HG02571 (cell line): ENCODE measurements at regions not wholly inside any gene's neighbourhood (a gene's known extent, or its start where the extent isn't known, plus 50 kb on each side); places are given as distances from the start of the nearest gene placed in this dataset.
"Not testable (repeated sequence)": the region's sequence is repeated elsewhere in the genome, so short reads cannot be mapped to it uniquely, and the experiment has no call there.

Source experiments
- ATAC-seq: cut with Tn5 transposase; IDR thresholded peaks from one replicate; pipeline ENCODE4 v1.9.1; 2021; ENCODE audit warnings: mild to moderate bottlenecking, moderate library complexity; ENCODE audit not compliant: unreplicated experiment

DNA sequence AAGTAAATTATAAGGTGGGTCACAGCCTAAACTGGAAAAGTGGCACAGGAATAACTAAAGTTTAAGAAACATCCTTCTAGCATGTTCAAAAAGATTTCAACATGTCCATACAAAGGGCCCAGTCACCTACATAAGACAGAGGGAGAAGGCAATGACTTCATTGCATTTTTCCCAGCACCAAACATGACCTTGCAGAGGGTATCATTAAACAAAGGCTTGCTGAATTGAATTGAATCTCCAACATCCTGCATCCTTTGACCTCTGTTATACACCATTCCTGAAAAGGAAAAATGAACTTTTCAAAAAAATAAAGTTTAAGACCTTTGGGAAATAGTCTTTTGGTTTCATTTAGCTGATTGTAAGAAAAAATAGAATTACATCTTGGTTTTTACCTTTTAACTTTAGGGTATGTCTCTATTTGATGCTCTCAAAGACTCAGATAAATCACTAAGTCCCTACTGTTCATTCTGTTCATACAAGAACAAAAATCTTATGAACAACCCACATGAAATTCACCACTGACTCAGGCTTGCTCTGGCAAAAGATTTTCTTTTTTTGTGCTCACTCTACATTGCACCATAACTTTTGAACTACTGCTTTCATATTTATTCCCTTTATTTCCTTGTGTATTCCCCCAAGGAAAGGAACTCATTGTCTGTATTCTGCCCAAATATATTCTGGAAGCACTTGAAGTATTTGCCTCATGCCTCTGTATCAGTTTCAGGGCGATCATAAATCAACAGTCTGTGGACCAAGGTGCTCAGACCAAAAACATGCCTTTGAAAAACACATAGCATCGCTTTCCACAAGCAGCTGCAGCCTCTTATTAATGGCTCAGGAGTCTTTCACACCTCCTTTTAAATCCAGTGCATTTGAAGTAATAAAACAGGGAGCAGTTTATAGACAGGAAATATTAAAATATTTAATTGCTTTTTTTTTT lies 121.7 kb downstream of the DUSP6 start:
- ATAC-seq: no peak

GRCh38 chr12:89228491-89228890 lies 123.8 kb downstream of the DUSP6 start:
- no peak for ATAC-seq

- ATAC-seq: no peak
These were observed 124.5 kb downstream of the DUSP6 start for GRCh38 chr12:89227774-89228173.

- peak; percentile 60 for ATAC-seq
These were observed 126.4 kb downstream of the DUSP6 start for GRCh38 chr12:89225808-89226411.

- no peak for ATAC-seq
These were observed 126.9 kb downstream of the DUSP6 start for GRCh38 chr12:89225401-89225800.

DNA sequence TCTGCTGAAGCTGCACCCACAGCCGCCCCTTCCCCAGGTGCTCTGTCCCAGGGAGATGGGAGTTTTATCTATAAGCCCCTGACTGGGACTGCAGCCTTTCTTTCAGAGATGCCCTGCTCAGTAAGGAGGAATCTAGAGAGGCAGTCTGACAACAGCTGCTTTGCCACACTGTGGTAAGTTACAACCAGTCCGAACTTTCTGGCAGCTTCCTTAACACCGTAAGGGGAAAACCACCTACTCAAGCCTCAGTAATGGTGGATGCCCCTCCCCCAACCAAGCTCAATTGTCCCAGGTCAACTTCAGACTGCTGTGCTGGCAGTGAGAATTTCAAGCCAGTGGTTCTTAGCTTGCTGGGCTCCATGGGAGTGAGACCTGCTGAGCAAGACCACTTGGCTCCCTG lies 129.7 kb downstream of the DUSP6 start:
- ATAC-seq: not testable (repeated sequence)

DNA sequence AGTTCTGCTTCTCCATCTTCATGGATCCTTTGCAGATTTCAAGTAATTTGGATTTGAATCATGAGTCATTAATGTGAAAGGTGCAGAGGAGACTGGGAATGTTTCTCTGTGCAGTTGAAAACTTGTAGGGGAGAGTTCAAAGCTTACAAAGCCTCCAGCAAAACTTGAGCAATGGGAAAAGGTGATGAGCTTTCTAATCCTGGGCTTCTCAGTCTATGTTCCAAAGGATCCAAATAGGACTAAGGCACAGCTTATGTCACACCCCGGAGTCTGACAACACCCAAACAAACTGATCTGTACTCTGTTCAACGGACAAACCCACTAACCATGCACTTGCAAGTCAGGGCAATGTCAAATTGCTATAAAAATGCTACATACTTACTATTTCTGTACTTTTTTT lies 134.8 kb downstream of the DUSP6 start:
- ATAC-seq: no peak

- ATAC-seq: no peak
These were observed 135.9 kb downstream of the DUSP6 start for GRCh38 chr12:89216211-89216952.

GRCh38 chr12:89215196-89215595 lies 137.1 kb downstream of the DUSP6 start:
- ATAC-seq: no peak

DNA sequence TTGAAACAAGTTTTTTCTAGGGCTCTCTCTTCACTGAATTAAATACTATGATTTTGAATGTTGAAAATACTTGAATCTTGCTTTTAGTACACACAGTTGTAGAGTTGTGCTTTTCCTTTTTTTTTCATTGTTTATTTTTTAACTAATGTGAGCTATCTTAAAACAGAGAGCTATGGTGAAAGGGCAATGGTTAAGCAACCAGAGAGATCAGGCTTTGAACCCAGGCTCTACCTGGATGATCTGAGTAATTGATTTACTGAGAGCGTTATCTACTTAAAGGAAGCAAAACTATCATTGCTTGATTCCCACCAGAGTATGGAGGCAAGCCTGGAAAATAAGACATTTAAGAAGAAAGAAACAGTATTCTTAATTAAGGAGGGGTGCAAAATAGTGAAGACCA lies 138.6 kb downstream of the DUSP6 start:
- ATAC-seq: no peak

GRCh38 chr12:89213139-89213538 lies 139.2 kb downstream of the DUSP6 start:
- no peak for ATAC-seq

- ATAC-seq: no peak
These were observed 139.9 kb downstream of the DUSP6 start for GRCh38 chr12:89212339-89212771.

GRCh38 chr12:89211456-89211855 lies 140.8 kb downstream of the DUSP6 start:
- ATAC-seq: no peak

GRCh38 chr12:89210277-89210676 lies 142.0 kb downstream of the DUSP6 start:
- ATAC-seq: peak; percentile 54

DNA sequence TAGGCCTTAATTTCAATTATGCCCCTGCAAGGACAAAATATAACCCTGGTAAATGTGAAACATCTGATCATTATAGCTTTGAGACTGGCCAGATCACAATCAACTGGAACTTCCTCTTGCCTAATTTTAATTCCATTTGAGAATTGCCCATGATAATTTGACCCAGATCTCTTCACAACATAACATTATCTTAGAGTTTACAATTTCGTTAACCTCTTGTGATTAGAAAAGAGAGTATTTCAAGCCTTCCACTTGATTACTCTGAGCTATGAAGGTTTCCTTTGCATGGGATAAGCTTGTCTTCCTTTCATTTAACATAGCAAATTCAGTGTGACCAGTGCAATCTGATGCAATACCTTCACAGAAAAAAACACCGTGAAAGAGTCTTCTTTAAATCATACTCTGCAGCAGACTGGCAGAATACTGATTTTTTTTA lies 143.6 kb downstream of the DUSP6 start:
- ATAC-seq: no peak

GRCh38 chr12:89206390-89206789 lies 145.9 kb downstream of the DUSP6 start:
- no peak for ATAC-seq

DNA sequence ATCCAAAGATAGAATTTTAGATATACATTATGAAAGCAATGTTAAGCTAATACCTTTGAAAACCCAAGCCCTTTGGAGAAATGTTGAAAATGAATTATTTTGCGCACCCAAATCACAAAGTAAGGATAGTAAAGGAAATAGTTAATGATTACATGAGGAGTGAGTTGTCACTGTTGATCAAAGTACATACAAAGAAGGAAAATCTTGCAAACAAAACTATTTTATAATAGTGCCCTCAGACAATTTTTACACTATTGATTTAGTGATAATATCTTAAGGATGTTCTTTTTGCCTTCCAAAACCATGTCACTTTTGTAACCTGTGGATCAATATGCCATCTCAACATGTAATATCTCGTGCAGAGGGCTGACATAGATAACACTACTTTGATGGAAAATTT lies 146.8 kb downstream of the DUSP6 start:
- ATAC-seq: no peak

DNA sequence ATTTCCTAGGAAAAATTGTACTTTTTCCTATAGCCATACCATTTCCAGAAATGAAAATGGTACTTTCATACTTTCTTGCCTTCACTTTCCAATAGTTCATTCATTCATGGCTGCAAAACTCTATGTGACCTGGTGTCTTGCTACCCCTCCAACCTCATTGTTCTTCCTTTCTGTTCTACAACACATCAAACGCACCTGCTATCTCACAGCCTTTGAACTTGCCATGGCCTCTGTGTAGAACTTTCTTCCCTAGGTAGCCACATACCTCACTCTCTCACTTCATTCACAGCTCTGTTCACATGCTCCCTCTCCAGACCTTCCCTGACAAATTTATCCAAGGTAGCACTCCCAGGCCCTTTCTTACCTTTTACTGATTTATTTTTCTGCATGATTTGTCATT lies 149.2 kb downstream of the DUSP6 start:
- no peak for ATAC-seq

DNA sequence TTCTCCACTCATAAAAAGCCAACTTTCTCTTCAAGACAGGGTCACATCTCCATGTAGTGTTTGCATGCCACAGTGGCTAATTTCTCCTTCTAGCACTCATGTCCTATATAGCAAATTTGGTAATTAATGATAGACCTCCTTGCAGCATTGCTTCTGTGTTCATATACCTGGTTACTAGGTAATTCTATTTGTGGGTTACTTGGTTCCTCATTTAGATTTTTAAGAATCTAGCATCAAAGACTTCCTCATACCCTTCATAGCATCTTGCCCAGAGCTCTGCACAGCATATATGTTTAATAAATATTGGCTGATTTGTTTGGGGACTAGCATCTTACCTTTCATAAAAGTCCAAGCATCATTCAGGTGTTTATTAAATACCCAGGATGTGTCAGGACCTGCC lies 152.1 kb downstream of the DUSP6 start:
- no peak for ATAC-seq

DNA sequence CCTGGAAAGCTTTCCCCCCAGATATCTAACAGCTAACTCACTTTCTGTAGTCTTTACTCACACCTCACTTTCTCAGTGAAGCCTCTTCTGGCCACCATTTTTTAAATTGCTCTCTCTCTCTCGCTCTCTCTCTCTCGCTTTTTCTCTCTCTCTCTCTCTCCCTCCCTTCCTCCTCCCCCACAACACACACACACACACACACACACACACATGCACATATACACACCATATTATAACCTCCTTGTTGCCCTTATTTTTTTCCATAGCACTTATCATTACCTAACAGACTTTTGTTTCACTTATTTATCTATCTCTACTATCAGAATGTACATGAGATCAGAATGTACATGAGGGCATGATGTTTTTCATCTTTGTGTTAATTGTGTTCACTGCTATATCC lies 156.8 kb downstream of the DUSP6 start:
- ATAC-seq: no peak

DNA sequence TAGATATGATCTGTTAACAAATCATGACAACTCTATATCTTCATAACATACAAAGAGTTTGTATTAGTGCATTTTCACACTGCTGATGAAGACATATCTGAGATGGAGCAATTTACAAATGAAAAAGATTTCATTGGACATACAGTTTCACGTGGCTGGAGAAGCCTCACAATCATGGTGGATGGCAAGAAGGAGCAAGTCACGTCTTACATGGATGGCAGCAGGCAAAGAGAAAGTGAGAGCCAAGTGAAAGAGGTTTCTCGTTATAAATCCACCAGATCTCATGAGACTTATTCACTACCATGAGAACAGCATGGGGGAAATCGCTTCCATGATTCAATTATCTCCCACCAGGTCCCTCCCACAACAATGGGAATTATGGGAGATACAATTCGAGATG lies 157.6 kb downstream of the DUSP6 start:
- no peak for ATAC-seq

DNA sequence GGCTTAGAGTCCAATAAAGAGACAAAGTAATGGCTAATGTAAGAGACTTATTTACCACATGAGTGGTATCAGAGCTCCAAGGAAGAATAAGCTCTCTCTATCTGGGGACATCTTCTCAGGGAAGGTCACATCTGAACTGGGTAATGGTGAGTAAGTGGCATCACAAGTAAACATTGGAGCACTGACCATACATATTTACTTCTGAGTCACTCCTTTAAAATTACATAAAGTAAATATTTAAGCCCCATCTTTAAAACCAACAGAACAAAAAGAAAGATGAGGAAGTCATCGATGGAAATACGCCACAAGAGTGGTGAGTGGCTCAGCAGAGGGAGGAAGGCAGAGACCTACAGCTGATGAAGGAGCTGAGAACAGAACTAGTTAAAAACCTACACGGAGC lies 159.9 kb downstream of the DUSP6 start:
- ATAC-seq: no peak
